ENCODE measurements at regions not wholly inside any gene's neighbourhood (a gene's known extent, or its start where the extent isn't known, plus 50 kb on each side); places are given as distances from the start of the nearest gene placed in this dataset.
A peak's percentile ranks its signal among the peaks of the same experiment; 100 is the strongest.
"Not testable (repeated sequence)": the region's sequence is repeated elsewhere in the genome, so short reads cannot be mapped to it uniquely, and the experiment has no call there.

DNA sequence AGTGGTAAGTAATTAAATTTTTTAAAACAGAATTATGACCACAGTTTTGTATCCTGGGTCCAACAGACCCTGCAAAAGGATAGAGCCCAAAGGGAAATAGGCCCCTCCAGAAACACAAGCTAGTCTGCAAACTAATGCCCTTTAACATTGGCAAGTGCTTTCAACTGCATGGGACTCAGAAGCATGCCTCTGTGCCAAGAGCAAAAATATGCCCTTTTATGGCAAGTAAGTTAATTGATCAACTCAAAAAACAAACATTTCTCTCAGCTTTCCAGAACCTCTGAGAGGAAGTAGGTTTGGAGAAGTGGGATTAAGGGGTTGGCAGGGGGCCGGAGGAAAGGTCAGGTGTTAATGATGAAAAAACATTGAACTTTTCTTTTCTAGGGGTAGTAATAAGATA is 186.6 kb upstream of the PRSS1 start:
- DNase-seq (ENCODE audit: insufficient read length) (no peak), FAIRE-seq (no peak)
- no peak for TF ChIP-seq TAF1 (IDR thresholded peaks at IDR 0.05; ENCODE audit: borderline replicate concordance, low read depth, low read length)
- no peak for TF ChIP-seq POLR2AphosphoS5 (IDR thresholded peaks at IDR 0.05; ENCODE audit: low read depth, low read length)

DNA sequence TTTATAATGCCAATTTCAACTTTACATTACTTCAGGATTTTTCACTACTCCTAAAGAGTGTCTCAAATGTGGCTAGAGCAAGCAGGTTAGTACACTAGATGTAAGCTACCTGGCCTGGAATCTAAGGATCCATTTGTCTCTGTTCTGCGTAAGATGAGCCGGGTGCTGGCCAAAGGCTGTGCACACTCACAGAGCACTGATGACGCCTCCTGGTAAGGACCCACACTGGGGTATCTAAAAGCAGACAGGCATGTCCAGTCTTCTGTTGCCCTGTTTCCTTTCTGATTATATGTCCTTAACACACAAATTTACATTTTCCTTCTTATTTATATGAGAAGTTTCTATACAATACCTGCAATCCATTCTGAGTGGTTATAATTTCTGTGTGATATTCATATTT is 187.9 kb upstream of the PRSS1 start:
- not testable (repeated sequence) for FAIRE-seq; DNase-seq (ENCODE audit: insufficient read length)

DNA sequence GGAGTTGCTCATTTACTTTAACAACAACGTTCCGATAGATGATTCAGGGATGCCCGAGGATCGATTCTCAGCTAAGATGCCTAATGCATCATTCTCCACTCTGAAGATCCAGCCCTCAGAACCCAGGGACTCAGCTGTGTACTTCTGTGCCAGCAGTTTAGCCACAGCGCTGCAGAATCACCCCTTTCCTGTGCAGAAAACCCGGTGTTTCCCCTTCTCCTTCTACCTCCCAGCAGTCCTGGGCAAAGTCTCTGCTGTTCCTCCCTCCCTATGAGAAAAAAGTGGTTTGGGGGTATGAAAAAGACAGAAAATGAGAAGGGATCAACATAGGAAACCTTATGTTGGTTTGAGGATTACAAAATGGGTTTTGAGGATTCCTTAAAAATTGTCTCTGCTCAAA is 188.5 kb upstream of the PRSS1 start:
- not testable (repeated sequence) for DNase-seq (ENCODE audit: insufficient read length); FAIRE-seq

DNA sequence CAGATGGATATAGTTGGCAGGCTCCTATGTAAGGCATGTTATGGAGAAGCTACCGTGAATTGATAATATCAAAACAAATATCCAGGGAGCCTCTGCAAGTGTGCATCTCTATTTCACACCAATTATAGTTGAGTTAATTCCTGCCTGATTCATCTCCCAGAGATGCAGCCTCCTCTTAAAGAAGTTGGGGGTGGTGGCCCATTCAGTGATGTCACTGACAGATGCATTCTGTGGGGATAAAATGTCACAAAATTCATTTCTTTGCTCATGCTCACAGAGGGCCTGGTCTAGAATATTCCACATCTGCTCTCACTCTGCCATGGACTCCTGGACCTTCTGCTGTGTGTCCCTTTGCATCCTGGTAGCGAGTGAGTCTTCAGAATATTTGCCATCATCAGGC is 189.1 kb upstream of the PRSS1 start:
- no peak for DNase-seq (ENCODE audit: insufficient read length)
- no peak for FAIRE-seq
- no peak for TF ChIP-seq POLR2AphosphoS5 (IDR thresholded peaks at IDR 0.05; ENCODE audit: low read depth, low read length)
- TF ChIP-seq POLR2A (IDR thresholded peaks at IDR 0.05; ENCODE audit: low read depth, low read length): no peak
- no peak for TF ChIP-seq TAF1 (IDR thresholded peaks at IDR 0.05; ENCODE audit: borderline replicate concordance, low read depth, low read length)

DNA sequence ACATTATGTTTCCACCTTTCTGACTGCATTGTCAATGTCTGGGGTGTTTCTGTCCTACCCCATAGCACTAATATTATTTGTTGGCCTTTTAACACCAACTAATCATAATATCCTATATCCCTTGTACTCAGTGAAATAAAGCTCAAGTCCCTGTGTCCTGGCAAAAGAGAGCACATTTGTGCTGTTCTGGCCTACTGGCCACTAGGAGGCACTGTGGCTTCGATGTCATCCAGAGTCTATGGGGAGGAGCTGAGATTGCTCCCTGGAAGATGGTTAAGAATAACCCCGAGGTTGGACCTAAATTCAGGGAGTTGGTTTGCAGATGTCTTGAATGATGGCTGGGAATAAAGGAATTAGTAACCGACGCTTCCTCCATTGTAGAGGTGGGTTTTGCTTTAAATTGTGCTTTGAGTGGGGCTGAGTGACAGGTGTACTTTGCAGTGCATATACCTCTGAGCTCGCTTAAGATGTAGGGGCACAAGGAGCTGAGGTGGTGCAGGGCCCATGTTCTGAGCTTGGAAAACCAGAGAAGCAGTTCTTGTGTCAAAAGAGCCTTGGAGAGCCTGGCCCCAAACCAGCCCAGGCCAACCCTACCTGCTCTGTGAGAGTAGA is 191.2 kb upstream of the PRSS1 start:
- DNase-seq (ENCODE audit: insufficient read length) (peak; percentile 19), FAIRE-seq (no peak)
- TF ChIP-seq POLR2A (IDR thresholded peaks at IDR 0.05; ENCODE audit: low read depth, low read length) (no peak), POLR2AphosphoS5 (IDR thresholded peaks at IDR 0.05; ENCODE audit: low read depth, low read length) (no peak), TAF1 (IDR thresholded peaks at IDR 0.05; ENCODE audit: borderline replicate concordance, low read depth, low read length) (no peak)

DNA sequence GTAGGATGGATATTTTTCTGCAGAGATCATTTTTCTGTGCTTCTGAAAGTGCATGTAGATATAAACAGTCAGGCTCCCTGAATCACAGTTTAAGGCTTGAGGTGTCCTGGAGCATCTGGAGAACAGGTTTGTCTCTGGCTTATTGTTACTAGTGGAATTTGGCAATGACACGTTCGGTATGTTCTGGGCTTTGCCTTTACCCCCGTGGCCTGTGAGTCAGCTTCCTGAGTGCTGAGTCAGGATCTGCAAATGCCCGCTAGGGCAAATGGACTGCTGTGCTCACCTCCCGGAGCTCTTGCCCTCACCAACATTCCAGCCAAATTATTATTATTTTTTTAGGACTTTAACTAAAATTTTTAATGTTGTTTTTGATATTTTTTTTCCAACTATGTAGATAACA is 192.5 kb upstream of the PRSS1 start:
- TF ChIP-seq POLR2AphosphoS5 (IDR thresholded peaks at IDR 0.05; ENCODE audit: low read depth, low read length) (no peak), TAF1 (IDR thresholded peaks at IDR 0.05; ENCODE audit: borderline replicate concordance, low read depth, low read length) (no peak), POLR2A (IDR thresholded peaks at IDR 0.05; ENCODE audit: low read depth, low read length) (no peak)
- FAIRE-seq: no peak
- no peak for DNase-seq (ENCODE audit: insufficient read length)

DNA sequence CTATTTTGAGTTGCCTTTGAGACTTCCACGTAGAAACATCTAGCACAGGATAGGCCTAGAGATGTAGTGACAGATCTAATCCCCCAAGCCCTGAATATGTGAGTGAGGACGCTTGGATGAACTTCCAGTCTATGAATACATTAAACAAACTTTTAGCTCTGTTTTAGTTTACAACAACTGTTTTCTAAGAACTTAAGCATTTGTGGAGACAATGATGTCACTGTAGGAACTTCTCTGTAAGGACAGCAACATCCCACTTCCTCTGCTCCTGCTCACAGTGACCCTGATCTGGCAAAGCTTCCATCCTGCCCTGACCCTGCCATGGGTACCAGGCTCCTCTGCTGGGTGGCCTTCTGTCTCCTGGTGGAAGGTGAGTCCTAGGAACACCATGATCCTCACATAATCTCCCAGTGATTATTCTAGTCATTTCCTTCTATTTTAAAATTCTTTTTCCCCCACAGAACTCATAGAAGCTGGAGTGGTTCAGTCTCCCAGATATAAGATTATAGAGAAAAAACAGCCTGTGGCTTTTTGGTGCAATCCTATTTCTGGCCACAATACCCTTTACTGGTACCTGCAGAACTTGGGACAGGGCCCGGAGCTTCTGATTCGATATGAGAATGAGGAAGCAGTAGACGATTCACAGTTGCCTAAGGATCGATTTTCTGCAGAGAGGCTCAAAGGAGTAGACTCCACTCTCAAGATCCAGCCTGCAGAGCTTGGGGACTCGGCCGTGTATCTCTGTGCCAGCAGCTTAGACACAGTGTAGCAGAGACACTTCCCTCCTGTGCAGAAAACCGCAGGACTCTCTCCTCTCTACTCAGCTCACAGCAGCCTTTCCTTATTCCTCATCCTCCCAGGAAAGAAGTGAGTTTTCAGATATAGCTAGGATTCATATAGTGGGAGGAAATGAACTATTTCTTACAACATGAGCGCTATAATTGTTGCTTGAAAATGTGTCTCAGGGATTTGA is 194.4 kb upstream of the PRSS1 start:
- no peak for FAIRE-seq
- TF ChIP-seq POLR2AphosphoS5 (IDR thresholded peaks at IDR 0.05; ENCODE audit: low read depth, low read length) (no peak), TAF1 (IDR thresholded peaks at IDR 0.05; ENCODE audit: borderline replicate concordance, low read depth, low read length) (no peak), POLR2A (IDR thresholded peaks at IDR 0.05; ENCODE audit: low read depth, low read length) (no peak)
- DNase-seq (ENCODE audit: insufficient read length): no peak

DNA sequence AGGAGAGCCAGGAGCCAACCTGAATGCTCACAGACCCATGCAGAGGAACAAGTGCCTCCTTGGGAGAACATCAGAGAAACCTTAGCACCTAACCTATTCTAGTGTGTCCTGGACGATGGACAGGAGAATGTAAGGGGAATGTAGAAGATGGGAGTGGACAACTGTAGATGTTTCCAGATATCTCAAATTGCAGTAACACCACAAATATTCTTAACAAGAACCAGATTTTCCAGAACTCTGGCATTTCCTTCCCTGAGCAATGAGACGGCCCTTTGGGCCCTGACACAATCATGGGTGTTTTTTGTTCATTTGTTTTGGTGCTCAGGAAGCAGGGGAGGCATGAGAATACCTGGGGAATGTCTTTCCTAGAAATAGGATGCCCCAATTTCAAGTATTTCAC is 196.1 kb upstream of the PRSS1 start:
- no peak for DNase-seq (ENCODE audit: insufficient read length)
- FAIRE-seq: no peak
- no peak for TF ChIP-seq TAF1 (IDR thresholded peaks at IDR 0.05; ENCODE audit: borderline replicate concordance, low read depth, low read length)
- TF ChIP-seq POLR2AphosphoS5 (IDR thresholded peaks at IDR 0.05; ENCODE audit: low read depth, low read length): no peak
- no peak for TF ChIP-seq POLR2A (IDR thresholded peaks at IDR 0.05; ENCODE audit: low read depth, low read length)

DNA sequence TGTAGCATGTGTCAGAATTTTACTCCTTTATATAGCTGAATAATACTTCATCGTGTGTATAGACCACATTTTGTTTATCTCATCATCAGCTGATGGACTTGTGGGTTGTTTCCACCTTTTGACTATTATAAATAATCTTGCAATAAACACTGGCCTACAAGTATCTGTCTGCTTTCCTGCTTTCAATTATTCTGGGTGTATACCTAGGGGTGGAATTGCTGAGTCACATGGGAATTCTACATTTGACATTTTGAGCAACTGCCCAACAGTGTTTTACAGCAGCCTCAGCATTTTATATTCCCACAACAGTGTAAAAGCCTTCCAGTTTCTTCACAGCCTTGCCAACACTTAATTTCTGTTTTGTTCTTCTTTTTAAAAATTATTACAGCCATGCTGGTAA is 200.3 kb upstream of the PRSS1 start:
- TF ChIP-seq POLR2A (IDR thresholded peaks at IDR 0.05; ENCODE audit: low read depth, low read length) (no peak), POLR2AphosphoS5 (IDR thresholded peaks at IDR 0.05; ENCODE audit: low read depth, low read length) (no peak), TAF1 (IDR thresholded peaks at IDR 0.05; ENCODE audit: borderline replicate concordance, low read depth, low read length) (no peak)
- DNase-seq (ENCODE audit: insufficient read length) (no peak), FAIRE-seq (no peak)

DNA sequence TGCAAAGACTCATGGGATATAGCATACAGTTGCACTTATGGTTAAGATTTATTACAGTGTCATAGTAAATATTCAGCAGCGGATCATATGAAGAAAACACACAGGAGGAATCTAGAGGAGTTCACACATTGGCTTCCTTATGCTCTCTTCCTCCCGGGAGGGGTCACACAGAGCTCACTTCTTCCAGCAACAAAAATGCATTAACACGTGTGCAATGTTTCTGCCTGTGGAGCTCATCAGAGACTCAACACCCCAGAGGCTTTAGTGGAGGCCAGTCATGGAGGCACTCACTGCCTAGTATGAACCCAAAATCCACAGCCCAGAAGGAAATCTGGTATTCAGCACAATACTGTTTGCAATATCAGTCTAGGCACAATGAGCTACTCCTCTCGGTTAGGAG is 202.8 kb upstream of the PRSS1 start:
- TF ChIP-seq POLR2A (IDR thresholded peaks at IDR 0.05; ENCODE audit: low read depth, low read length): no peak
- TF ChIP-seq TAF1 (IDR thresholded peaks at IDR 0.05; ENCODE audit: borderline replicate concordance, low read depth, low read length): no peak
- no peak for TF ChIP-seq POLR2AphosphoS5 (IDR thresholded peaks at IDR 0.05; ENCODE audit: low read depth, low read length)
- FAIRE-seq (no peak), DNase-seq (ENCODE audit: insufficient read length) (no peak)

DNA sequence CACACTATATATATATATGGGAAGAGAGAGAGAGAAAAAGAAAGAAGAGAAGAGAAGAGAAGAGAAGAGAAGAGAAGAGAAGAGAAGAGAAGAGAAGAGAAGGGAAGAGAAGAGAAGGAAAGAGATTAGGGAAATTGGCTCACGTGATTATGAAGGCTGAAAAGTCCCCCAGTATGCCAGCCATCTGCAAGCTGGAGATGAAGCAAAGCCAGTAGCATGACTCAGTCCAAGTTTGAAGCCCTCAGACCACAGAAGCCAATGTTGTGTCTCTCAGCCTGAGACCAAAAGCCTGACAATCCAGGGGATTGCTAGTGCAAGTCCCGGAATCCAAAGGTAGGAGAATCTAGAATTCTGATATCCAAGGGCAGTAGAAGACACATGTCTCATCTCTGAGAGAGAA is 206.3 kb upstream of the PRSS1 start:
- TF ChIP-seq POLR2A (IDR thresholded peaks at IDR 0.05; ENCODE audit: low read depth, low read length) (no peak), POLR2AphosphoS5 (IDR thresholded peaks at IDR 0.05; ENCODE audit: low read depth, low read length) (no peak), TAF1 (IDR thresholded peaks at IDR 0.05; ENCODE audit: borderline replicate concordance, low read depth, low read length) (no peak)
- DNase-seq (ENCODE audit: insufficient read length) (no peak), FAIRE-seq (no peak)

DNA sequence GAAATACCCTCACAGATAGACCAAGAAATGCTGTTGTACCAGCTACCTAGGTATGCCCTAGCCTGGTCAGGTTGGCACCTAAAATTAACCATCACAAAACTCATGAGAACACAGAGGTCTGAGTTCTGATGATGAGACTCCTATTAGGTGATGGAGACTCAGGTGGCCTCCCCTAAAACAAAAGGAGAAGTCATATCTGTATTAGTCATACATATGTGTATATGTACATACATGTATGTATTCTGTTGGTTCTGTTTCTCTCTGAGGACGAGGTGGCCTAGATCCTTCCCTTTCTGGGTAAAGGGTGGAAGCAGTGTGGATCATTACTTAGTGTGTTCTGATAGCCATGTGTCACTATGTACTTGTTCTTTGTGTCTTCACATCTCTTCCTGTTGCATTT is 207.2 kb upstream of the PRSS1 start:
- FAIRE-seq: no peak
- TF ChIP-seq POLR2A (IDR thresholded peaks at IDR 0.05; ENCODE audit: low read depth, low read length) (no peak), TAF1 (IDR thresholded peaks at IDR 0.05; ENCODE audit: borderline replicate concordance, low read depth, low read length) (no peak), POLR2AphosphoS5 (IDR thresholded peaks at IDR 0.05; ENCODE audit: low read depth, low read length) (no peak)
- DNase-seq (ENCODE audit: insufficient read length): no peak

Data from GM12892 (cell line).